Parathyroid adenoma (tissue), 2 donors: ENCODE measurements at regions not wholly inside any gene's neighbourhood (a gene's known extent, or its start where the extent isn't known, plus 50 kb on each side); places are given as distances from the start of the nearest gene placed in this dataset.
"Not testable (repeated sequence)": the region's sequence is repeated elsewhere in the genome, so short reads cannot be mapped to it uniquely, and the experiment has no call there.

Source experiments
- H2AFZ ChIP-seq: fragments of 300-600 bp; sonication (generic); one replicate; pipeline ENCODE4 v1.7.0; 2017; ENCODE audit warnings: antibody characterized with exemption, mild to moderate bottlenecking
- H3K27ac ChIP-seq: fragments of 300-600 bp; sonication (generic); one replicate; pipeline ENCODE4 v1.7.0; 2017
- H3K27me3 ChIP-seq: fragments of 300-600 bp; sonication (generic); one replicate; pipeline ENCODE4 v1.7.0; 2017; ENCODE audit warnings: low read length; ENCODE audit not compliant: control insufficient read depth, insufficient read depth
- H3K36me3 ChIP-seq: fragments of 300-600 bp; sonication (generic); one replicate; pipeline ENCODE4 v1.7.0; 2017; ENCODE audit warnings: low read length; ENCODE audit not compliant: control insufficient read depth, insufficient read depth
- H3K4me1 ChIP-seq: fragments of 300-600 bp; sonication (generic); one replicate; pipeline ENCODE4 v1.7.0; 2017; ENCODE audit warnings: control low read depth
- H3K4me2 ChIP-seq: fragments of 300-600 bp; sonication (generic); one replicate; pipeline ENCODE4 v1.7.0; 2017; ENCODE audit warnings: low read length
- H3K4me3 ChIP-seq: fragments of 300-600 bp; sonication (generic); one replicate; pipeline ENCODE4 v1.7.0; 2017; ENCODE audit warnings: low read depth, low read length
- H3K79me2 ChIP-seq: fragments of 300-600 bp; sonication (generic); one replicate; pipeline ENCODE4 v1.7.0; 2017; ENCODE audit warnings: control low read depth
- H3K9ac ChIP-seq: fragments of 300-600 bp; sonication (generic); one replicate; pipeline ENCODE4 v1.7.0; 2017; ENCODE audit warnings: mild to moderate bottlenecking
- H3K9me3 ChIP-seq: fragments of 300-600 bp; sonication (generic); one replicate; pipeline ENCODE4 v1.7.0; 2017; ENCODE audit warnings: low read length; ENCODE audit not compliant: control insufficient read depth
- CTCF ChIP-seq: fragments of 300-600 bp; sonication (generic); IDR thresholded peaks from one replicate; pipeline ENCODE4 v1.7.0; 2017; ENCODE audit warnings: antibody characterized with exemption, mild to moderate bottlenecking
- donor health status: primary hyperparathyroidism.

DNA sequence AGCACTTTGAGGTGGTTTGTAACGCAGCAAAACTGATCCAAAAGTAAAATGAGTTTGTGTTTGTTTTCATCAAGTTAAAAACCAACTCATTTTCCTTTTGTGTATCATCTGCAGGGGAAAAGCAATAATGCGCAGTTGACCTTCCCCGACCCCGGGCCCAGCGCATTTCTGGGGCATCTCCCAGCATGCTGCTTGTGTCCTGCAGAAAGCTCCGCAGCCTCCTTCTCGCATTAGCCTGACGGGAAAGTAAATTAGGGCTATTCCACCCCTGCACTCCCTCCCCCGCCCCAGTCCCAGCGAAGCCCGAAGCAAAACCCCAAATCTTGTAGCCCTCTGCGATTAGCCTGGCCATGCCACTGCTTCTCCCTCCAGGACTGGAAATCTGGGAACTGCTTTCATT lies 82.0 kb upstream of the PPM1B start:
- no peak overlapping the region for H3K9ac ChIP-seq
- no peak overlapping the region for H3K4me3 ChIP-seq
- no peak for TF ChIP-seq CTCF
- peaks cover 40% of the 10 kb centered on the region for H3K4me1 ChIP-seq
- H3K9me3 ChIP-seq: no peaks in the 10 kb centered on the region
- H3K4me2 ChIP-seq: peak overlapping the region; percentile 83
- H3K27me3 ChIP-seq: no peaks in the 10 kb centered on the region
- peak overlapping the region; percentile 89 for H3K27ac ChIP-seq
- peak overlapping the region; percentile 66 for H2AFZ ChIP-seq
- no peaks in the 10 kb centered on the region for H3K79me2 ChIP-seq
- H3K36me3 ChIP-seq: no peaks in the 10 kb centered on the region

GRCh38 chr2:44087036-44087713 lies 81.5 kb upstream of the PPM1B start:
- H3K36me3 ChIP-seq: no peaks in the 10 kb centered on the region
- peak overlapping the region; percentile 45 for H3K4me3 ChIP-seq
- H3K9ac ChIP-seq: no peak overlapping the region
- peak overlapping the region; percentile 89 for H3K27ac ChIP-seq
- no peaks in the 10 kb centered on the region for H3K79me2 ChIP-seq
- H3K4me2 ChIP-seq: peak overlapping the region; percentile 83
- H3K27me3 ChIP-seq: no peaks in the 10 kb centered on the region
- H3K9me3 ChIP-seq: no peaks in the 10 kb centered on the region
- peak; percentile 97 for TF ChIP-seq CTCF
- H2AFZ ChIP-seq: peak overlapping the region; percentile 66
- H3K4me1 ChIP-seq: peaks cover 36% of the 10 kb centered on the region

DNA sequence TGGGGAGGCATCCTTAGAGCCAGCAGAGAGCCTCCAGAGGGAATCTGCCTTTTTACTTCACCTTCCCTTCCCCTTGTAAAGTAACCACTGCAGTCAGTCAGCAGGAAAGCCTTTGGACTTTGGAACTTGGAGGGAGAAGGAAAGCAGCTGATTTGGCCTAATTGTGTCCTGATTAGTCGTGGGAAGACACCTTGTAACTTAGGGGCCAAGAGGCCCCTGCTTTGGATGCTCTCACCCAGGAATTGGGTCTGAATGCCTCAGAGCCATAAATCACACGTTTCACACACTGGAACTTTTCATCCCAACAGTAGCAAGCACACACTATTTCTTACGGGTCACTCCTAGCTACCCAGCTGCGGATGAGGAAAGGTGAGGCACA lies 81.0 kb upstream of the PPM1B start:
- Histone ChIP-seq H2AFZ (peak overlapping the region; percentile 66), H3K9me3 (no peaks in the 10 kb centered on the region), H3K36me3 (no peaks in the 10 kb centered on the region), H3K4me1 (peaks cover 32% of the 10 kb centered on the region), H3K79me2 (no peaks in the 10 kb centered on the region), H3K27me3 (no peaks in the 10 kb centered on the region), H3K27ac (peak overlapping the region; percentile 89), H3K4me2 (peak overlapping the region; percentile 83), H3K4me3 (peak overlapping the region; percentile 45), H3K9ac (no peak overlapping the region)
- TF ChIP-seq CTCF: no peak

DNA sequence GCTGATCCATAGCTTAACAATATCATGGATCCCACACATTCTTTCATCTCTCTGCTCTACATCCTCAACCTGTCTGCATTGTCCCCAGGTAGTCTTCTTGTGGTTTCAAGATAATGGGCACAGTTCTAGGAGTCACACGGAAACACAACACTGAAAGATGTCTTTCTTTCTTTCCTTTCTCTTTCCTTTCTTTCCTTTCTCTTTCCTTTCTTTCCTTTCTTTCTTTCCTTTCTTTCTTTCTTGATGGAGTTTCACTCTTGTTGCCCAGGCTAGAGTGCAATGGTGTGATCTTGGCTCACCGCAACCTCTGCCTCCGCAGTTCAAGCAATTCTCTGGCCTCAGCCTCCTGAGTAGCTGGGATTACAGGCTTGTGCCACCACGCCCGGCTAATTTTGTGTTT lies 76.2 kb upstream of the PPM1B start:
- not testable (repeated sequence) for H3K4me2 ChIP-seq, H2AFZ ChIP-seq

GRCh38 chr2:44093970-44094369 lies 74.7 kb upstream of the PPM1B start:
- H3K9me3 ChIP-seq: no peaks in the 10 kb centered on the region
- no peak overlapping the region for H2AFZ ChIP-seq
- H3K36me3 ChIP-seq: no peaks in the 10 kb centered on the region
- no peak overlapping the region for H3K27ac ChIP-seq
- H3K4me2 ChIP-seq: no peak overlapping the region
- no peaks in the 10 kb centered on the region for H3K79me2 ChIP-seq
- no peak for TF ChIP-seq CTCF
- H3K27me3 ChIP-seq: no peaks in the 10 kb centered on the region
- H3K4me3 ChIP-seq: no peak overlapping the region
- no peak overlapping the region for H3K9ac ChIP-seq
- H3K4me1 ChIP-seq: no peaks in the 10 kb centered on the region

More for the DNA sequence above, 76.2 kb upstream of the PPM1B start:
- not testable (repeated sequence) for H3K27ac ChIP-seq, H3K36me3 ChIP-seq, H3K9ac ChIP-seq, H3K79me2 ChIP-seq, H3K9me3 ChIP-seq, H3K4me3 ChIP-seq, H3K27me3 ChIP-seq
- H3K4me1 ChIP-seq: peaks cover 13% of the 10 kb centered on the region
